Colon (tissue), 2 donors: ENCODE measurements at regions not wholly inside any gene's neighbourhood (a gene's known extent, or its start where the extent isn't known, plus 50 kb on each side); places are given as distances from the start of the nearest gene placed in this dataset.

ENCODE experiments used
- FAIRE-seq: peaks from 2 replicates; lab custom pipeline; 2012; peaks lifted over from hg19 to GRCh38; lab: Jason Lieb, UNC
- donor health status: control.
- donor health status: control.

DNA sequence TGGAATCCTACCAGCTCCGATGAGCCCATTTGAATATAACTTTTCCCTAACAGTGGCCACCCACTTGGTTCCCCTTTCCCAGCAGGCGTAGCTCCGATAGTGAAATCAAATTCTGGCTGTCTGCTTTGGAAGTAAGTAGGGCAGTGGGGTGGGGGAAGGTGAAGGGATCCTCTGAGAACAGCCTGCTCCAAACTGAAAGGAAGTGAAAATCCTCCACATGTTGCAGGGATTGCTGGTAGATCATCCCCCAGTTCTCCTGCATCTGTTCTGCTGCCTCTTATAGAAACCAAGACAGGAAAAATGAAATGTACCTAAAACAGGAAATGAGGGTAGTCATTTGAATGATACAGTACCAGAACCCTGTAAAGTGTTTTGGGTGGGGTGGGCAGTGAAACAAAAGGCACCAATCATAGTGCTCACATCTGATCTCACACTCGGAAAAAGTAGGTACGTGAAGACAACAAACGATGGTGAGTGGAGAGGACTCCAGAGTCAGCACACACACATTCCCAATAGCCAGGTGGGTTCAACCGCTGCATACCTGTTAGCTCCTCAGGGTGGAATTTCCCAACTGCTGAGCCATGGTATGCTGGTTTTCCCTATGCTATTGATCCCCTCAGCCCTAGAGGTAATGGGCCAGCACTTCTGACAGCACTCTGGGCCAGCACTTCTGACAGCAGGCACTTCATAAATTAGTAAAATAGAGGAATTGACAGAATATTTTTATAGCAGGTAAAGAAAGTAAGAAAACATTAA is 304.9 kb upstream of the ADAMTS9 start:
- FAIRE-seq, result no peak

- FAIRE-seq, result no peak
Observed at GRCh38 chr3:64988188-64988587, 300.4 kb upstream of the ADAMTS9 start.

- FAIRE-seq, result no peak
Observed at GRCh38 chr3:64987726-64988125, 299.9 kb upstream of the ADAMTS9 start.

GRCh38 chr3:64985072-64985471 is 297.3 kb upstream of the ADAMTS9 start:
- FAIRE-seq, result no peak

DNA sequence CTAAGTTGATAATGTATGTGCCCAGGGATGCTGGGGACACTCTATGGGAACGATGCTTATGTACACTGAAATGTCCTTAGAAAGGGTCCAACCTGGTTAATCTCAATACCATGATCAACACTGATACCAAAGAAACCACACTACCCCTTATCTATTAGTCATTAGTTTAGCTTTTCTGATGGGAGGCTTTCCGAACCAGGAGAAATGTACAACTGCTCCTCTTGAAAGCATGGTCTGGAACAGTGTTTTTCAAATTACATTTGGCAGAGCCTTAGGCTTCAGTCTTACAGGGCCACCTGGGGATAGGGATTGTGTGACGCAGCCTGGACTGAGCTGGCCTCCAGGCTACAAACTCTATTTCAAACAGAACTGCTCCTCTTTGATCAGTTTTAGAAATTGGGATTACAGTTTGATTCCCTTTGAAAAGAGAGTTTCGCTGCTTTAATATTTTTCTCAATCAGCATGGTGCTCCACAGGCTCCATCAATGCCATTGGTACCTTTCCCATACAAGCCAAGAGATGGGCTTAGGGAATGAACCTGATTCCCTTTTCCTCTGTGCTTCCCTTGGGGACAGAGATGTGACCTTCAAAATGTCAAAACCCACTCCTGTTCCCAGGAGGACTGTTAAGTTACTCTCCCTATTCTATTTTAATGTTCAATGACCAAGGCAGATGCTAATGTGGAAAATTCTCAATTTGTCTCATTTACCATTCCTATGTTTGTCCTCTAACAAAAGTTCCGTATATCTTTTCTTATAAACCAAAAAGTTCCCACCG is 296.0 kb upstream of the ADAMTS9 start:
- FAIRE-seq, result no peak

DNA sequence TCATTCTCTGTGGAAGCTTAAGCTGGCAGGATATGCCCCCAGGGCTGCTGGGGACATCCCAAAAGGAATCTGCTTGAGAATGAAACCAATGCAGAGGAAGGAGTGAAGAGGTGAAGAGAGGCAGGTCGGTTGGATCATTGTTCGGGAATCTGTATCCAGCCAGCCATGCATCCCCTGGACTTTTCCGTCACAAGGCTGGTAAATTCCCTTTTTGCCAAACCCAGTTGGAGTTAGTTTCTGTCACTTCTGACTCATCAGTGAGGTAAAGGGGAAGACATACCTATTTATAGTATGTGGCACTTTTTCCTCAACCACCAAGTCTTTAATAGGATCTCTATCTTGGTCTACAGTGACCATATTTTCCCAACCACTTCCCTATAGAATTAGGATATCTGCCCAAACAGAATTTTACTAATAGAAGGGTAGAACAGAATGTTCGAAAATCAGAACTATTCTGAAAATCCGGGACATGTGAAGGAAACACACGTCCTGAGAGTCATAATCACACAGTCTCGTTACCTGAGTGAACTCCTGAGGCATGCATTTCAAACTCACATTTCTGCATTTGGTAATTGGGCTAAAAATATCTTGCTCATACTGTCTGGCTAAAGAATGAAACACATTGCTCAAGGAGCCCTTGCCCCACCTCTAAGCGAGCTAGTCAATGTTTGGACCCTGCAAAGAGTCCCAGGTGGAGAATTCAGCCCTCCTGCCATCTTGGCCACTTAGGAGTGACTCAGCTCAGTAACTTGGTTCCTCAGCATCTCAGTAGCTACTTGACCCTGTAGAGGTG is 289.7 kb upstream of the ADAMTS9 start:
- no peak for FAIRE-seq

DNA sequence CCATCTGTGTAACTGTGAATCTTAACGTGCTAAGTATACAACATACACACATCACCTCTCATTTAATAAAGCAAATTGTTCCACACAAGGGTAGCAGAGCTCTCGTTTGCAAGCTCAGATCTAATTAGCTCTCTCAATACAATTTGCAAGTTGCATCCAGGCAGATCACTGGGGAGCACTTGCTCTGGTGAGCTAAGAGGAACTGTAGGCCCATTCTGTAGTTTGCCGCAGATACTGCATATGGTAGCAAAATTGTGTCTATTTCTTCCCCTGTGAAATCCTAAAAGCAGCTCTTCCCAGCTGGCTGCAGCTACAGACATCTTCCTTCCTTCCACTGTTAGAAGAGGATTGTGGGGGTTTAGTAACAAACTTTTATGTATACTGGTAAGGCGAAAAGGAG is 288.7 kb upstream of the ADAMTS9 start:
- FAIRE-seq, result no peak

DNA sequence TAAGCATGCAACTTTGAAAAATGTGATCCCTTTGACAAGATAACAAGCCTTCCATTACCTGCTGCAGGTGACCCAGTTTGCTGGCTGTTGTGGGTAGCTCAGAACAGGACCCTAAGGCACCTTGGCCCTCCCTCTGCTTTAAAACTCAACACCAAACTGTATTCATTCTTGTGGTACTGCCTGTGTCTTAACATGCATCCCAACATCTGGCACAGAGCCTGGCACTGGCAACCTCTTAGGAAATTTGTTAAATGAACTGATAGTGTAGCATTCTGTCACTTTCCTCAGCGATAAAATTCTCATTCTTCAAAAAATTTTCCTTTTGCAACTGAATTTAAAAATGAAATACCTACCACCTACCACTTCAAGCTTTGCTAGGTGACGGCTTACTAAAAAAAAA is 287.3 kb upstream of the ADAMTS9 start:
- no peak for FAIRE-seq

- FAIRE-seq, result no peak
Observed at GRCh38 chr3:64974401-64974800, 286.6 kb upstream of the ADAMTS9 start.

DNA sequence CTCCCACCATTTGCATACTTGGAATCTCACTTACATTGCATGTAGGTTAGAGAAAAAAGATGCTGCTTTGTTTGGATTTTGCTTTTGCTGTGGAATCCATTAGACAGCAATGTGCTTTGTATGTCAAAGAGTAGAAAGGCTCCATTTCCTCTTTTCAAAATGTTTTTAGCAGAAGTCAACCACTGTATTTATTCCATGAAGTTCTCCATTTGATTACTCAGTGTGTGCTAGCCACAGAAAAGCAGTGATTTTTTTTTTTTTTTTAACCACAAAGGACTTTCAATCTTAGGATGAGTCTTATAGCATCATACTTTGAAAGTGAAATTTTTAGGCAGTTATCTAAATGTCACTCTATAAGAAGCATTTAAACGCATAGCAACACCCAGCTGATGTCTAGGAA is 285.0 kb upstream of the ADAMTS9 start:
- no peak for FAIRE-seq

DNA sequence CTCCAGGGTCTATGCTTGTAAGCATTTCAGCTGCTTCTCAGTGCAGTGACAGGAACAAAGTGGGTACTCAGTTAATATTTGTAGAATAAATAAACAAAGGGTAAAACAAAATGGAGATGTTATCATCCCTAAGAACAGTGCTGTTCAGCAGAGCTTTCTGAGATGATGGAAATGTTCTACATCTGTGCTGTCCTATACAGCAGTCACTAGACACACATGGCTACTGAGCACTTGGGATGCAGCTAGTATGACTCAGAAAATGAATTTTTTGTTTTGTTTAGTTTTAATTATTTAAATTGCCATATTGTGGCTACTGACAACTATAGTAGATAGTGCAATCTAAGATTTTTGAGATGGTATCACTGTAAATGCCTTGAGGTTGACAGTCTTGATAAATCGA is 283.8 kb upstream of the ADAMTS9 start:
- FAIRE-seq, result no peak

DNA sequence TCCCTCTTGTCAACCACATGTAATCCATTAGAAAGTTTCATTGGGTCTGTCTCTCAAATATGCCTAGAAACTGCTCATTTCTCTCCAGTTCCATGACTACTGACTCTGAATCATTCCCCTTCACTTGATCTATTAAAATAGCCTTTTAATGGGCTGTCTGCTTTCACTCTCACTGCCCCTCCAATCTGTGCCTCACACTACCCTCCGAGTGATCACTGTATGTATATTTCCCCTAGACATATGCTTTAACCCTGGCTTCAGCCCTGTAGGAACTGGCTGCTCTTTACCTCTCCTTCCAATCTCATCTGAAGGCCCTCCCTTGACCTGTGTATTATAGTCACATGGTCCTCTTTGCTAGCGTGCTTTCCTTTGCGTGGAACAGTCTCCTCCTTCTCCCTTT is 282.8 kb upstream of the ADAMTS9 start:
- no peak for FAIRE-seq

GRCh38 chr3:64961301-64961700 is 273.5 kb upstream of the ADAMTS9 start:
- no peak for FAIRE-seq

- FAIRE-seq, result no peak
Observed at GRCh38 chr3:64958199-64958843, 270.5 kb upstream of the ADAMTS9 start.

GRCh38 chr3:64957408-64958198 is 269.8 kb upstream of the ADAMTS9 start:
- FAIRE-seq, result no peak

GRCh38 chr3:64956711-64957325 is 269.0 kb upstream of the ADAMTS9 start:
- FAIRE-seq, result no peak

- FAIRE-seq, result no peak
Observed at GRCh38 chr3:64954995-64955636, 267.3 kb upstream of the ADAMTS9 start.

DNA sequence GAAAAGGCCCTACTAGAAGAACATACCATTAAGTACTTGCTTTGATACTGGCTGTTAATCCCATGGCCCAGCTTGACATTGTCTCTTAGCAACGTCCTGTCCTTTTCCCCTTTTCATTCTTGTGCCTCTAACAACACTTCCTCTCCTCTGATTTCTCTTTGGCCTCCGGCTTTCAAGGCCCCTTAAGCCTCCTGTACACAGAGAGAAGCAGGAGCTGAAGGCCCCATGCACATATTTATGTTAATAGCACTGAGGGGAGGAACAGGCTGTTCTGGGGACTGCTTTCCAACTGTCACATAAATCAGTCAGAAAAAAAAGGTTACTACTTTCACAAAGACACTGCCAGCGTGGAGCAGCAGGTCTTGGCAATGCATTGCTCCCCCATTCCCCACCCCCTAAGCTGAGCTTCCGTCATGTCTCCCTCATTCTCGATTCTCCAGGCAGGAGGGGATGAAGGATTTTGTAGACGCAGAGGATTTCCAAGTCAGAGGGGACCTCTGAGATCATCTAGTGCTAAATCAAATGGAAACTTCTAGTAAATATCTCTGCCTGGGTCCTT is 257.4 kb upstream of the ADAMTS9 start:
- no peak for FAIRE-seq

DNA sequence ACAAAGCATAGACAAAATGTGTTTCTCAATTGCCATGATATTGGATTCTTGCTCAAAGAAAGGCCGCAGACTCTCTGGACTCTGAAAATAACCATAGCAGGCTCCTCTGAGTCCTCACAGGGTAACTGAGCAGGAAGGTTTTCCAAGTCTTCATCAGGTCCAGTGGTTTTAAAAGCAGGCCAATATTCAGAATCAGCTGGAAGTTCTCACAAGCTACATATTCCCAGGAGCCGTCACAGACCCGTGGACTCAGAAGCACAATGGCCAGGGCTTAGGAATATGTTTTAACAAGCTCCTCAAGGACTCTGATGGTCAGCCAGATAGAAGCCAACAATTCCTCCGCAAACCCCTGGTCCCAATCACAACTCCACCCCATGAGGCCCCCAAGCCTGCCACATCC is 256.1 kb upstream of the ADAMTS9 start:
- FAIRE-seq, result no peak
